Stimulated activated memory B cell treated with anti-CD40 and anti-IgM and Interleukin-4, amounts not matched to agents 10 μg/mL and 1 μg/mL and 100 μg/mL, for 72 hours (primary cell): ENCODE measurements at regions not wholly inside any gene's neighbourhood (a gene's known extent, or its start where the extent isn't known, plus 50 kb on each side); places are given as distances from the start of the nearest gene placed in this dataset.
A peak's percentile ranks its signal among the peaks of the same experiment; 100 is the strongest.

Experiments used
- ATAC-seq: fragments of 150-1000 bp; cut with Tn5 transposase; 2 replicates; pipeline ENCODE4 v1.10.0; 2021
- H3K27ac Mint-ChIP-seq: one replicate; pipeline ENCODE4 v1.8.0; 2022; ENCODE audit warnings: mild to moderate bottlenecking, mixed read lengths
- H3K27me3 Mint-ChIP-seq: one replicate; pipeline ENCODE4 v1.8.0; 2022; ENCODE audit warnings: mixed read lengths
- H3K36me3 Mint-ChIP-seq: one replicate; pipeline ENCODE4 v1.8.0; 2022; ENCODE audit warnings: mixed read lengths
- H3K4me1 Mint-ChIP-seq: one replicate; pipeline ENCODE4 v1.8.0; 2022; ENCODE audit warnings: mixed read lengths
- H3K4me3 Mint-ChIP-seq: one replicate; pipeline ENCODE4 v1.8.0; 2022; ENCODE audit warnings: mild to moderate bottlenecking, moderate library complexity, mixed read lengths
- H3K9me3 Mint-ChIP-seq: one replicate; pipeline ENCODE4 v1.8.0; 2022; ENCODE audit warnings: mixed read lengths

GRCh38 chr12:124486346-124486963 is 81.0 kb downstream of the NCOR2 start:
- peaks cover 3% of the 10 kb centered on the region for H3K9me3 Mint-ChIP-seq
- no peak overlapping the region for H3K27ac Mint-ChIP-seq
- ATAC-seq: no peak
- H3K4me1 Mint-ChIP-seq: peaks cover 76% of the 10 kb centered on the region
- H3K36me3 Mint-ChIP-seq: peaks cover 52% of the 10 kb centered on the region
- no peak overlapping the region for H3K4me3 Mint-ChIP-seq
- H3K27me3 Mint-ChIP-seq: no peaks in the 10 kb centered on the region

- peak overlapping the region; percentile 52 for H3K27ac Mint-ChIP-seq
- peaks cover 60% of the 10 kb centered on the region for H3K36me3 Mint-ChIP-seq
- no peaks in the 10 kb centered on the region for H3K27me3 Mint-ChIP-seq
- H3K9me3 Mint-ChIP-seq: peaks cover 3% of the 10 kb centered on the region
- H3K4me1 Mint-ChIP-seq: peaks cover 79% of the 10 kb centered on the region
- H3K4me3 Mint-ChIP-seq: no peak overlapping the region
- no peak for ATAC-seq
Measured at GRCh38 chr12:124485371-124485770, 82.0 kb downstream of the NCOR2 start.

GRCh38 chr12:124484526-124484953 is 82.9 kb downstream of the NCOR2 start:
- peak overlapping the region; percentile 6 for H3K4me3 Mint-ChIP-seq
- H3K9me3 Mint-ChIP-seq: peaks cover 3% of the 10 kb centered on the region
- peaks cover 85% of the 10 kb centered on the region for H3K4me1 Mint-ChIP-seq
- peaks cover 65% of the 10 kb centered on the region for H3K36me3 Mint-ChIP-seq
- no peaks in the 10 kb centered on the region for H3K27me3 Mint-ChIP-seq
- peak overlapping the region; percentile 52 for H3K27ac Mint-ChIP-seq
- ATAC-seq: peak; percentile 52

GRCh38 chr12:124484067-124484466 is 83.3 kb downstream of the NCOR2 start:
- H3K27ac Mint-ChIP-seq: peak overlapping the region; percentile 52
- peaks cover 69% of the 10 kb centered on the region for H3K36me3 Mint-ChIP-seq
- H3K9me3 Mint-ChIP-seq: peaks cover 6% of the 10 kb centered on the region
- H3K4me3 Mint-ChIP-seq: no peak overlapping the region
- peaks cover 88% of the 10 kb centered on the region for H3K4me1 Mint-ChIP-seq
- ATAC-seq: no peak
- no peaks in the 10 kb centered on the region for H3K27me3 Mint-ChIP-seq

- Mint-ChIP-seq H3K27me3 (no peaks in the 10 kb centered on the region), H3K4me1 (peaks cover 87% of the 10 kb centered on the region), H3K4me3 (no peak overlapping the region), H3K36me3 (peaks cover 78% of the 10 kb centered on the region), H3K9me3 (peaks cover 11% of the 10 kb centered on the region), H3K27ac (peak overlapping the region; percentile 34)
- ATAC-seq: no peak
Measured at GRCh38 chr12:124482901-124483799, 84.3 kb downstream of the NCOR2 start.

GRCh38 chr12:124482567-124482893 is 84.9 kb downstream of the NCOR2 start:
- peaks cover 13% of the 10 kb centered on the region for H3K9me3 Mint-ChIP-seq
- H3K27me3 Mint-ChIP-seq: no peaks in the 10 kb centered on the region
- H3K36me3 Mint-ChIP-seq: peaks cover 84% of the 10 kb centered on the region

GRCh38 chr12:124481772-124482566 is 85.4 kb downstream of the NCOR2 start:
- Mint-ChIP-seq H3K4me1 (peaks cover 87% of the 10 kb centered on the region), H3K27ac (peak overlapping the region; percentile 34)
- peak; percentile 58 for ATAC-seq

More at GRCh38 chr12:124482567-124482893, 84.9 kb downstream of the NCOR2 start:
- H3K4me1 Mint-ChIP-seq: peaks cover 87% of the 10 kb centered on the region
- H3K27ac Mint-ChIP-seq: peak overlapping the region; percentile 34
- ATAC-seq: no peak
- no peak overlapping the region for H3K4me3 Mint-ChIP-seq

GRCh38 chr12:124481257-124481750 is 86.1 kb downstream of the NCOR2 start:
- Mint-ChIP-seq H3K27ac (peak overlapping the region; percentile 34), H3K4me3 (peak overlapping the region; percentile 9), H3K4me1 (peaks cover 88% of the 10 kb centered on the region)

More at GRCh38 chr12:124481772-124482566, 85.4 kb downstream of the NCOR2 start:
- no peak overlapping the region for H3K4me3 Mint-ChIP-seq
- H3K9me3 Mint-ChIP-seq: peaks cover 13% of the 10 kb centered on the region
- H3K27me3 Mint-ChIP-seq: no peaks in the 10 kb centered on the region
- peaks cover 85% of the 10 kb centered on the region for H3K36me3 Mint-ChIP-seq

GRCh38 chr12:124480469-124481256 is 86.7 kb downstream of the NCOR2 start:
- H3K4me3 Mint-ChIP-seq: peak overlapping the region; percentile 59
- peak; percentile 75 for ATAC-seq
- H3K4me1 Mint-ChIP-seq: peaks cover 83% of the 10 kb centered on the region

More at GRCh38 chr12:124481257-124481750, 86.1 kb downstream of the NCOR2 start:
- H3K27me3 Mint-ChIP-seq: no peaks in the 10 kb centered on the region
- ATAC-seq: no peak
- H3K9me3 Mint-ChIP-seq: peaks cover 13% of the 10 kb centered on the region
- peaks cover 90% of the 10 kb centered on the region for H3K36me3 Mint-ChIP-seq

GRCh38 chr12:124479680-124480468 is 87.5 kb downstream of the NCOR2 start:
- ATAC-seq: peak; percentile 35
- no peaks in the 10 kb centered on the region for H3K27me3 Mint-ChIP-seq
- peaks cover 13% of the 10 kb centered on the region for H3K9me3 Mint-ChIP-seq
- no peak overlapping the region for H3K4me3 Mint-ChIP-seq
- H3K36me3 Mint-ChIP-seq: peaks cover 93% of the 10 kb centered on the region
- peak overlapping the region; percentile 34 for H3K27ac Mint-ChIP-seq
- H3K4me1 Mint-ChIP-seq: peaks cover 78% of the 10 kb centered on the region

More at GRCh38 chr12:124480469-124481256, 86.7 kb downstream of the NCOR2 start:
- Mint-ChIP-seq H3K36me3 (peaks cover 91% of the 10 kb centered on the region), H3K27me3 (no peaks in the 10 kb centered on the region), H3K9me3 (peaks cover 13% of the 10 kb centered on the region), H3K27ac (peak overlapping the region; percentile 34)

GRCh38 chr12:124478985-124479645 is 88.3 kb downstream of the NCOR2 start:
- peak overlapping the region; percentile 0 for H3K27ac Mint-ChIP-seq
- no peak for ATAC-seq
- peaks cover 72% of the 10 kb centered on the region for H3K4me1 Mint-ChIP-seq
- peaks cover 10% of the 10 kb centered on the region for H3K9me3 Mint-ChIP-seq
- no peaks in the 10 kb centered on the region for H3K27me3 Mint-ChIP-seq
- H3K36me3 Mint-ChIP-seq: peaks cover 93% of the 10 kb centered on the region
- H3K4me3 Mint-ChIP-seq: no peak overlapping the region

GRCh38 chr12:124478416-124478815 is 89.0 kb downstream of the NCOR2 start:
- Mint-ChIP-seq H3K27ac (peak overlapping the region; percentile 0), H3K36me3 (peaks cover 93% of the 10 kb centered on the region), H3K4me1 (peaks cover 70% of the 10 kb centered on the region), H3K27me3 (no peaks in the 10 kb centered on the region), H3K4me3 (peak overlapping the region; percentile 3), H3K9me3 (peaks cover 16% of the 10 kb centered on the region)
- ATAC-seq: no peak
